Neural progenitor cell (in vitro differentiated cells): ENCODE measurements at regions not wholly inside any gene's neighbourhood (a gene's known extent, or its start where the extent isn't known, plus 50 kb on each side); places are given as distances from the start of the nearest gene placed in this dataset.

Source experiments
- EZH2 ChIP-seq: fragments of 200-600 bp; sonication (generic); IDR thresholded peaks from 2 replicates; pipeline ENCODE4 v1.6.1; 2017; ENCODE audit warnings: antibody characterized with exemption, mild to moderate bottlenecking, moderate library complexity
- EZH2phosphoT487 ChIP-seq: fragments of 200-600 bp; sonication (generic); IDR thresholded peaks from 2 replicates; pipeline ENCODE4 v1.6.1; 2017; ENCODE audit warnings: antibody characterized with exemption
- TF ChIP-seq, protein P1 (sequence below): fragments of 200-600 bp; sonication (generic); IDR thresholded peaks from 2 replicates; pipeline ENCODE4 v1.5.1; 2017; ENCODE audit warnings: antibody characterized with exemption, mild to moderate bottlenecking

DNA sequence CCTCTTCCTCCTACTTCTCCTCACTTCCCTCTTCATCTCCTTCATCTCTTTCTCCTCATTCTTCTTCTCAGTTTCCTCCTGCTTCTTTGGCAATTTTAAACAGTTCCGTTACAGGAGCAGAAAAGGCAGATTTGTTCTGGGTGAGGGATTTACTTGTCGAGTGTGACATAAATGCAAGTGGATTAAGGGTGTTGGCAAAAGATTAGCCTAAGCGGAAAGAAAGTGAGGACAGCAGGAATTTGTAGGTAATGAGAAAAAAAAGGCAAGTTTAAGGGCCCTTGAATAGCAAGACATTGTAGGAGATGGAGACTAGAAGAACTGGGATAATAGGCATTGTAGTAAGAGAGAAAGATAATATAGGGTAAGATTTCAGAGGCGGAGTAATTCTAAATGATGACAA, 841.6 kb downstream of the RAPGEF2 start:
- TF ChIP-seq, protein P1, sequence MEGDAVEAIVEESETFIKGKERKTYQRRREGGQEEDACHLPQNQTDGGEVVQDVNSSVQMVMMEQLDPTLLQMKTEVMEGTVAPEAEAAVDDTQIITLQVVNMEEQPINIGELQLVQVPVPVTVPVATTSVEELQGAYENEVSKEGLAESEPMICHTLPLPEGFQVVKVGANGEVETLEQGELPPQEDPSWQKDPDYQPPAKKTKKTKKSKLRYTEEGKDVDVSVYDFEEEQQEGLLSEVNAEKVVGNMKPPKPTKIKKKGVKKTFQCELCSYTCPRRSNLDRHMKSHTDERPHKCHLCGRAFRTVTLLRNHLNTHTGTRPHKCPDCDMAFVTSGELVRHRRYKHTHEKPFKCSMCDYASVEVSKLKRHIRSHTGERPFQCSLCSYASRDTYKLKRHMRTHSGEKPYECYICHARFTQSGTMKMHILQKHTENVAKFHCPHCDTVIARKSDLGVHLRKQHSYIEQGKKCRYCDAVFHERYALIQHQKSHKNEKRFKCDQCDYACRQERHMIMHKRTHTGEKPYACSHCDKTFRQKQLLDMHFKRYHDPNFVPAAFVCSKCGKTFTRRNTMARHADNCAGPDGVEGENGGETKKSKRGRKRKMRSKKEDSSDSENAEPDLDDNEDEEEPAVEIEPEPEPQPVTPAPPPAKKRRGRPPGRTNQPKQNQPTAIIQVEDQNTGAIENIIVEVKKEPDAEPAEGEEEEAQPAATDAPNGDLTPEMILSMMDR: no peak
- TF ChIP-seq EZH2phosphoT487: peak; percentile 85
- TF ChIP-seq EZH2: no peak
